HEK293 (cell line): ENCODE measurements at regions not wholly inside any gene's neighbourhood (a gene's known extent, or its start where the extent isn't known, plus 50 kb on each side); places are given as distances from the start of the nearest gene placed in this dataset.

ENCODE experiments used
- CTCF ChIA-PET: fragments of 350-600 bp; formaldehyde crosslinking; extraction: SDS; loops from one replicate; lab custom pipeline; 2021; ENCODE audit warnings: antibody characterized with exemption; lab: Yijun Ruan, JAX
- POLR2A ChIA-PET: fragments of 300-600 bp; formaldehyde crosslinking; extraction: SDS; loops from one replicate; lab custom pipeline; 2020; ENCODE audit warnings: antibody characterized with exemption, inconsistent platforms; lab: Yijun Ruan, JAX
- H3K27ac ChIP-seq: fragments of 200-500 bp; sonication (Bioruptor generic); 2 replicates; pipeline ENCODE4 v1.5.1; 2014; ENCODE audit warnings: low read depth, low read length, control low read depth, inconsistent platforms; ENCODE audit errors: extremely low read depth
- H3K36me3 ChIP-seq, 2 experiments: fragments of 200-500 bp in 1 of 2; sonication (Bioruptor generic) in 1 of 2; 1 replicate in 1 of 2; 2 replicates in 1 of 2; pipeline ENCODE4 v1.5.1; 2014 to 2017; ENCODE audit warnings: inconsistent platforms in 2 of 2, low read length in 2 of 2; ENCODE audit not compliant: control insufficient read depth in 2 of 2, insufficient read depth in 1 of 2
- H3K4me1 ChIP-seq: fragments of 200-500 bp; sonication (Bioruptor generic); 2 replicates; pipeline ENCODE4 v1.5.1; 2014; ENCODE audit warnings: mild to moderate bottlenecking, low read length, inconsistent platforms; ENCODE audit not compliant: control insufficient read depth, insufficient read depth
- H3K4me3 ChIP-seq: 2 replicates; pipeline ENCODE4 v1.5.1; 2011; ENCODE audit warnings: low read depth, mild to moderate bottlenecking, control low read depth, low read length, moderate library complexity
- H3K9me3 ChIP-seq: fragments of 200-500 bp; sonication (Bioruptor generic); 2 replicates; pipeline ENCODE4 v1.5.1; 2014; ENCODE audit warnings: low read depth, low read length, inconsistent platforms; ENCODE audit not compliant: control insufficient read depth, insufficient read depth
- BCL11A ChIP-seq: fragments of 450-650 bp; formaldehyde crosslinking; IDR thresholded peaks from 2 replicates; pipeline ENCODE4 v1.5.1; 2016; ENCODE audit warnings: low read depth, missing biosample characterization, missing genetic modification characterization
- IKZF3 ChIP-seq: fragments of 450-650 bp; IDR thresholded peaks from 2 replicates; pipeline ENCODE4 v1.5.0; 2018; ENCODE audit warnings: missing biosample characterization, mild to moderate bottlenecking, missing genetic modification characterization, moderate library complexity
- RBAK ChIP-seq: fragments of 450-650 bp; formaldehyde crosslinking; IDR thresholded peaks from 2 replicates; pipeline ENCODE4 v1.5.1; 2016; ENCODE audit warnings: missing biosample characterization, missing genetic modification characterization
- YY1 ChIP-seq: fragments of 450-650 bp; formaldehyde crosslinking; IDR thresholded peaks from 2 replicates; pipeline ENCODE4 v1.5.1; 2018; ENCODE audit warnings: missing biosample characterization, missing genetic modification characterization
- ZBTB17 ChIP-seq: fragments of 450-650 bp; formaldehyde crosslinking; IDR thresholded peaks from 2 replicates; pipeline ENCODE4 v1.5.1; 2016; ENCODE audit warnings: missing biosample characterization, missing genetic modification characterization
- ZEB2 ChIP-seq: fragments of 450-650 bp; formaldehyde crosslinking; IDR thresholded peaks from 2 replicates; pipeline ENCODE4 v1.5.1; 2016; ENCODE audit warnings: missing biosample characterization, missing genetic modification characterization
- ZNF121 ChIP-seq: fragments of 450-650 bp; formaldehyde crosslinking; IDR thresholded peaks from 2 replicates; pipeline ENCODE4 v1.5.1; 2016; ENCODE audit warnings: missing biosample characterization, missing genetic modification characterization
- ZNF140 ChIP-seq: fragments of 450-650 bp; formaldehyde crosslinking; IDR thresholded peaks from 2 replicates; pipeline ENCODE4 v1.5.1; 2016; ENCODE audit warnings: missing biosample characterization, missing genetic modification characterization
- ZNF214 ChIP-seq: fragments of 450-650 bp; formaldehyde crosslinking; IDR thresholded peaks from 2 replicates; pipeline ENCODE4 v1.5.1; 2017; ENCODE audit warnings: missing biosample characterization, mild to moderate bottlenecking, missing genetic modification characterization, borderline replicate concordance
- ZNF223 ChIP-seq: fragments of 450-650 bp; formaldehyde crosslinking; IDR thresholded peaks from 2 replicates; pipeline ENCODE4 v1.5.1; 2016; ENCODE audit warnings: missing biosample characterization, missing genetic modification characterization
- ZNF302 ChIP-seq: fragments of 450-650 bp; formaldehyde crosslinking; IDR thresholded peaks from 2 replicates; pipeline ENCODE4 v1.5.1; 2016; ENCODE audit warnings: missing biosample characterization, missing genetic modification characterization, low read depth
- ZNF350 ChIP-seq: fragments of 450-650 bp; formaldehyde crosslinking; IDR thresholded peaks from 2 replicates; pipeline ENCODE4 v1.5.0; 2017; ENCODE audit warnings: missing biosample characterization, mild to moderate bottlenecking, missing genetic modification characterization
- ZNF473 ChIP-seq: fragments of 450-650 bp; formaldehyde crosslinking; IDR thresholded peaks from 2 replicates; pipeline ENCODE4 v1.5.1; 2017; ENCODE audit warnings: missing biosample characterization, missing genetic modification characterization
- ZNF501 ChIP-seq: fragments of 450-650 bp; formaldehyde crosslinking; IDR thresholded peaks from 2 replicates; pipeline ENCODE4 v1.5.1; 2016; ENCODE audit warnings: missing biosample characterization, missing genetic modification characterization
- ZNF529 ChIP-seq: fragments of 450-650 bp; formaldehyde crosslinking; IDR thresholded peaks from 2 replicates; pipeline ENCODE4 v1.5.1; 2017; ENCODE audit warnings: missing genetic modification characterization, missing biosample characterization; ENCODE audit not compliant: insufficient replicate concordance
- ZNF548 ChIP-seq: fragments of 450-650 bp; formaldehyde crosslinking; IDR thresholded peaks from 2 replicates; pipeline ENCODE4 v1.5.1; 2016; ENCODE audit warnings: missing biosample characterization, missing genetic modification characterization
- ZNF555 ChIP-seq: fragments of 450-650 bp; formaldehyde crosslinking; conservative IDR thresholded peaks from 2 replicates; pipeline ENCODE4 v1.5.1; 2017; ENCODE audit warnings: missing biosample characterization, mild to moderate bottlenecking, missing genetic modification characterization, inconsistent platforms
- ZNF626 ChIP-seq: fragments of 450-650 bp; sonication (Bioruptor Pico); formaldehyde crosslinking; IDR thresholded peaks from 2 replicates; pipeline ENCODE4 v1.5.1; 2018; ENCODE audit warnings: missing biosample characterization, missing genetic modification characterization, inconsistent platforms
- ZNF654 ChIP-seq: fragments of 450-650 bp; formaldehyde crosslinking; IDR thresholded peaks from 2 replicates; pipeline ENCODE4 v1.5.1; 2016; ENCODE audit warnings: low read depth, missing biosample characterization, missing genetic modification characterization
- ZNF792 ChIP-seq: fragments of 450-650 bp; formaldehyde crosslinking; IDR thresholded peaks from 2 replicates; pipeline ENCODE4 v1.5.1; 2016; ENCODE audit warnings: missing biosample characterization, missing genetic modification characterization
- ZSCAN30 ChIP-seq: fragments of 450-650 bp; IDR thresholded peaks from 2 replicates; pipeline ENCODE4 v1.5.1; 2018; ENCODE audit warnings: missing biosample characterization, mild to moderate bottlenecking, missing genetic modification characterization, moderate library complexity
- TF ChIP-seq, protein P1 (sequence below): fragments of 450-650 bp; formaldehyde crosslinking; IDR thresholded peaks from 2 replicates; pipeline ENCODE4 v1.5.1; 2016; ENCODE audit warnings: missing biosample characterization, missing genetic modification characterization, borderline replicate concordance
- TF ChIP-seq, protein P2 (sequence below): fragments of 450-650 bp; formaldehyde crosslinking; IDR thresholded peaks from 2 replicates; pipeline ENCODE4 v1.5.1; 2016; ENCODE audit warnings: missing biosample characterization, missing genetic modification characterization
- TF ChIP-seq, protein P3 (sequence below): fragments of 450-650 bp; formaldehyde crosslinking; IDR thresholded peaks from 2 replicates; pipeline ENCODE4 v1.5.1; 2017; ENCODE audit warnings: missing biosample characterization, missing genetic modification characterization
- TF ChIP-seq, protein P4 (sequence below): sonication (generic); formaldehyde crosslinking; IDR thresholded peaks from 2 replicates; pipeline ENCODE4 v1.8.1; 2022; ENCODE audit warnings: mild to moderate bottlenecking, moderate library complexity, missing genetic modification reagents

DNA sequence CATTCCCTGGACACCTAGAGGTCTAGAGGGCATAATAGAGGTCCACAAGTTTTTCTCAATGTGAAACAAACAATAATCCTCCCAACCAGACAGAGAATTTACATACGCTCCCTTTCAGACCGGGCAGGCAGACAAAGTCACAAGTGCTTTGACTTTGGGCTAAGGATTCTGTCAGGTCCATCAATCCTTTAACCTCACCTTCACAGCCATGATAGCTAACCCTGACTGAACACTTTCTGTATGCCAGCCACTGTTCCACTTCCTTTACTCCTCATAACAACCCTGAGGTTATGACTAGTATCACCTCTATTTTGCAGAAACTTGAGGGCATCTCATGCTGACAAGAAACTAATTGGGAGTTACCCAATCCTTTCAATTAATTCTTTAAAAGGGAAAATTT lies 118.8 kb upstream of the AFF2 start:
- H3K4me3 ChIP-seq, result no peak overlapping the region
- POLR2A ChIA-PET, result no interaction called here

DNA sequence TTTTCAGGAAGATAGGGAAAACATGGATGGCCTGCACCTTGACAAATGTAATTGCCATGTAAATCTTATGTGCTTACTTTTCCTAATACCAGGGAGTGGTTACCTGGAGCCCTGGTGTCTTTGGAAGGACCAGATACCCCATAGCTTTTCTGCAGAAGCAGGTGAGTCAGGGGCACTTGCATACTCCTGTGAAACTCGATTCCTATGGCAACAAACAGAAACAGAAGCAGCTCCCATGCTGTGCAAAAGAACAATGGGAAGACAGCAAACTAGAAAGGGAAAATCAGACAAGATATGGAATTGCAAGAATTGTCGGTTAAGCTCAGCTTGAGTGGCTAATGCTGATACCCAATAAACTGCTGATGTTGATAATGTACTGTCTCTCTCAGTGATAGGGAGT lies 117.4 kb upstream of the AFF2 start:
- ChIA-PET CTCF (no interaction called here), POLR2A (no interaction called here)
- Histone ChIP-seq H3K27ac (no peak overlapping the region), H3K4me3 (no peak overlapping the region), H3K36me3 (no peaks in the 10 kb centered on the region), H3K4me1 (no peaks in the 10 kb centered on the region; the same call in 1 of the 2 replicates), H3K9me3 (no peaks in the 10 kb centered on the region)
- TF ChIP-seq ZNF548, result no peak
- TF ChIP-seq ZBTB17 (tag by site-specific recombination), result no peak
- TF ChIP-seq ZNF223 (tag by site-specific recombination), result no peak
- TF ChIP-seq, protein P1, sequence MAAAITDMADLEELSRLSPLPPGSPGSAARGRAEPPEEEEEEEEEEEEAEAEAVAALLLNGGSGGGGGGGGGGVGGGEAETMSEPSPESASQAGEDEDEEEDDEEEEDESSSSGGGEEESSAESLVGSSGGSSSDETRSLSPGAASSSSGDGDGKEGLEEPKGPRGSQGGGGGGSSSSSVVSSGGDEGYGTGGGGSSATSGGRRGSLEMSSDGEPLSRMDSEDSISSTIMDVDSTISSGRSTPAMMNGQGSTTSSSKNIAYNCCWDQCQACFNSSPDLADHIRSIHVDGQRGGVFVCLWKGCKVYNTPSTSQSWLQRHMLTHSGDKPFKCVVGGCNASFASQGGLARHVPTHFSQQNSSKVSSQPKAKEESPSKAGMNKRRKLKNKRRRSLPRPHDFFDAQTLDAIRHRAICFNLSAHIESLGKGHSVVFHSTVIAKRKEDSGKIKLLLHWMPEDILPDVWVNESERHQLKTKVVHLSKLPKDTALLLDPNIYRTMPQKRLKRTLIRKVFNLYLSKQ (tag by site-specific recombination), result no peak
- no peak for TF ChIP-seq ZNF501 (tag by site-specific recombination)
- no peak for TF ChIP-seq IKZF3 (tag by site-specific recombination)
- no peak for TF ChIP-seq ZNF140 (tag by site-specific recombination)
- TF ChIP-seq, protein P2, sequence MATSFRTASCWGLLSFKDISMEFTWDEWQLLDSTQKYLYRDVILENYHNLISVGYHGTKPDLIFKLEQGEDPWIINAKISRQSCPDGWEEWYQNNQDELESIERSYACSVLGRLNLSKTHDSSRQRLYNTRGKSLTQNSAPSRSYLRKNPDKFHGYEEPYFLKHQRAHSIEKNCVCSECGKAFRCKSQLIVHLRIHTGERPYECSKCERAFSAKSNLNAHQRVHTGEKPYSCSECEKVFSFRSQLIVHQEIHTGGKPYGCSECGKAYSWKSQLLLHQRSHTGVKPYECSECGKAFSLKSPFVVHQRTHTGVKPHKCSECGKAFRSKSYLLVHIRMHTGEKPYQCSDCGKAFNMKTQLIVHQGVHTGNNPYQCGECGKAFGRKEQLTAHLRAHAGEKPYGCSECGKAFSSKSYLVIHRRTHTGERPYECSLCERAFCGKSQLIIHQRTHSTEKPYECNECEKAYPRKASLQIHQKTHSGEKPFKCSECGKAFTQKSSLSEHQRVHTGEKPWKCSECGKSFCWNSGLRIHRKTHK, result no peak
- TF ChIP-seq ZNF654, result no peak
- TF ChIP-seq YY1 (tag by site-specific recombination), result no peak
- no peak for TF ChIP-seq ZNF473 (tag by site-specific recombination)
- no peak for TF ChIP-seq RBAK (tag by site-specific recombination)

More for the DNA sequence above, 118.8 kb upstream of the AFF2 start:
- no peaks in the 10 kb centered on the region for H3K36me3 ChIP-seq
- H3K27ac ChIP-seq, result no peak overlapping the region
- H3K9me3 ChIP-seq, result no peaks in the 10 kb centered on the region
- TF ChIP-seq ZNF302 (tag by site-specific recombination) (no peak), ZNF121 (no peak)
- TF ChIP-seq, protein P1 (tag by site-specific recombination), result no peak
- H3K4me1 ChIP-seq, result no peaks in the 10 kb centered on the region; the same call in 1 of the 2 replicates
- CTCF ChIA-PET, result no interaction called here

DNA sequence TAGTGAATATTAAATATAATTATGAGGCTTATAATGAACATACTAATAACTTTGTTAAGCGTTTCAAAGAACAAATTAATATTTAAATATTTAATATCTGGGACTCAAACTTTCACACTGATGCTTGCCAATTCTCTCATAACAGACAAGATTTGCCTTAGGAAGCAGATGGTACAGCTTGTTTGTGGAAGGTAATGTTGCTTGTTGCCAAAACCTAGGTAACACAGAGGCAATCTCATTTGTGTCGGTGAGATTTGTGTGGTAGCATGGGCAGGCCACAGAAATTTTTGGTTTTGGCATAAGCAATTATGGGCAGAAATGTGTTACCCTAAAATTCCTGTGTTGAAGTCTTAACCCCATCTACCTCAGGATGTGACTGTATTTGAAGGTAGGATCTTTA lies 114.9 kb upstream of the AFF2 start:
- CTCF ChIA-PET, result no interaction called here
- TF ChIP-seq BCL11A (no peak), ZNF350 (tag by site-specific recombination) (no peak), ZNF214 (no peak), ZNF473 (tag by site-specific recombination) (no peak), ZNF302 (tag by site-specific recombination) (no peak), ZSCAN30 (tag by site-specific recombination) (no peak), ZNF555 (no peak), ZNF529 (tag by site-specific recombination) (no peak), ZNF626 (tag by site-specific recombination) (no peak), ZNF792 (tag by site-specific recombination) (no peak), ZEB2 (tag by site-specific recombination) (no peak)
- TF ChIP-seq, protein P3, sequence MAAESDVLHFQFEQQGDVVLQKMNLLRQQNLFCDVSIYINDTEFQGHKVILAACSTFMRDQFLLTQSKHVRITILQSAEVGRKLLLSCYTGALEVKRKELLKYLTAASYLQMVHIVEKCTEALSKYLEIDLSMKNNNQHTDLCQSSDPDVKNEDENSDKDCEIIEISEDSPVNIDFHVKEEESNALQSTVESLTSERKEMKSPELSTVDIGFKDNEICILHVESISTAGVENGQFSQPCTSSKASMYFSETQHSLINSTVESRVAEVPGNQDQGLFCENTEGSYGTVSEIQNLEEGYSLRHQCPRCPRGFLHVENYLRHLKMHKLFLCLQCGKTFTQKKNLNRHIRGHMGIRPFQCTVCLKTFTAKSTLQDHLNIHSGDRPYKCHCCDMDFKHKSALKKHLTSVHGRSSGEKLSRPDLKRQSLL (tag by site-specific recombination), result no peak
- TF ChIP-seq, protein P4, sequence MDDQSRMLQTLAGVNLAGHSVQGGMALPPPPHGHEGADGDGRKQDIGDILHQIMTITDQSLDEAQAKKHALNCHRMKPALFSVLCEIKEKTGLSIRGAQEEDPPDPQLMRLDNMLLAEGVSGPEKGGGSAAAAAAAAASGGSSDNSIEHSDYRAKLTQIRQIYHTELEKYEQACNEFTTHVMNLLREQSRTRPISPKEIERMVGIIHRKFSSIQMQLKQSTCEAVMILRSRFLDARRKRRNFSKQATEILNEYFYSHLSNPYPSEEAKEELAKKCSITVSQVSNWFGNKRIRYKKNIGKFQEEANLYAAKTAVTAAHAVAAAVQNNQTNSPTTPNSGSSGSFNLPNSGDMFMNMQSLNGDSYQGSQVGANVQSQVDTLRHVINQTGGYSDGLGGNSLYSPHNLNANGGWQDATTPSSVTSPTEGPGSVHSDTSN (CRISPR knock-in tag), result no peak

More for the DNA sequence above, 114.9 kb upstream of the AFF2 start:
- H3K9me3 ChIP-seq, result no peaks in the 10 kb centered on the region; the same call in 1 of the 2 replicates
- H3K4me1 ChIP-seq, result no peaks in the 10 kb centered on the region; the same call in 1 of the 2 replicates
- POLR2A ChIA-PET, result no interaction called here
- H3K27ac ChIP-seq, result no peak overlapping the region
- no peaks in the 10 kb centered on the region for H3K36me3 ChIP-seq
- H3K4me3 ChIP-seq, result no peak overlapping the region
